GM23248 (cell line): ENCODE measurements at regions not wholly inside any gene's neighbourhood (a gene's known extent, or its start where the extent isn't known, plus 50 kb on each side); places are given as distances from the start of the nearest gene placed in this dataset.

Experiments
- EZH2 ChIP-seq: fragments of 200-600 bp; sonication (generic); IDR thresholded peaks from 2 replicates; pipeline ENCODE4 v1.6.1; 2018; ENCODE audit warnings: antibody characterized with exemption, mild to moderate bottlenecking; ENCODE audit not compliant: insufficient read depth, poor library complexity, severe bottlenecking
- EZH2phosphoT487 ChIP-seq: fragments of 200-600 bp; sonication (generic); IDR thresholded peaks from 2 replicates; pipeline ENCODE4 v1.6.1; 2018; ENCODE audit warnings: antibody characterized with exemption, moderate library complexity, mild to moderate bottlenecking, low read depth; ENCODE audit not compliant: insufficient read depth

DNA sequence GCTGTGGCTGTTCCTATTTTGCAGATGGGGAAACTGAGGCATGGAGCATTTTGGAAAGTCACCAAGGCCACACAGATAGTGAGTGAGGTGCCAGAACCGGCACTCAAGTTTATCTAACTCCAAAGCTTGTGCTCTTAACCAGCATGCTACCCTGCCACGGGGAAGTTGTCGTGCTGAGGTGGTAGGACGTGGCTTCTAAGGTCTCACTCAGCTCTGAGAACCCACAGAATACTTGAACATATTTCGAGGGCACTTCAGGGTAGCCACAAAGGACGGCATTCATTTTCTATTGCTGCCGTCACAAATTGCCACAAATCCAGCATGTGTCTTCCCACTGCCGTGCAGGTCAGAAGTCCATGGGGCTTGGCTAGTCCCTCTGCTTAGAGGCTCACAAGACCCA is 116.7 kb downstream of the OLFM1 start:
- TF ChIP-seq EZH2 (no peak), EZH2phosphoT487 (no peak)
